ENCODE measurements at regions not wholly inside any gene's neighbourhood (a gene's known extent, or its start where the extent isn't known, plus 50 kb on each side); places are given as distances from the start of the nearest gene placed in this dataset.

DNA sequence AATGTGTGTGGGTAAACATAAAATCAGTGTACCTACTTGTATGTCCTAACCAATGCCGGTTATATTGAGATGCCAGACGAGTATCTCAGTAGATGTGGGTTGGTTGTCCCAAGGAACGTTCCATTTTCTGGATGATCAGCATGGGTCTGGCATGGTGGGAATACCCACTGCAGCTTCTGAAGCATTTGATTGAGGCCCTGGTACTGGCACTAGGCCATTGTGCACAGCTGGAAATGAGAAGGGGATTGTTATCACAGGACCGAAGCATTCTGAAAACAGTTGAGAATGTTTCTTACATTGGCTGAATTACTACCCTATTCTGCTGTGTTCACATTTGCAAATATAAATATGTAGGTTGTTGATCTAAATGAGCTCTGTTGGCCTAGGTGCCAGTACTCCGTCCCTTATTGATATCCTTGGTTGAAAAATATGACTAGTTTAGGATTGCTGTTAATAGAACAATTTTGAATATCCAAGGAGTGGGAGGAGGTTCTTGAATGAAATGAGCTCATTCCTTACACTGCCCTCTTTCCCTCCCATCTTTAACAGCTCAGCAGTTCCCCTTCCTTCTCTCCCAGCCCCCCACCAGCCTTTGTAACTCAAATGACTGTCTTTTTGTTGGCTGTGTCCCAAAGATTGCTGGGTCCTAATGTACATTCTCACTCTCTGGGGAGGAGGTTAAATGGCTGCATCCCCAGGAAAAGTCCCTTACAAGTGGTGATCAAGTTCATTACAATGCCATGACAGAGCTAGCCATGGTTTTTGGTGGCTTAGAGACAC is 293.3 kb upstream of the TPM1 start:
- no peaks in the 10 kb centered on the region for H3K27me3 ChIP-seq (ENCODE audit: insufficient read depth, low read depth)
- no peak overlapping the region for H3K27ac ChIP-seq
- no peaks in the 10 kb centered on the region for H3K9me2 ChIP-seq (ENCODE audit: insufficient read depth)
- no peaks in the 10 kb centered on the region for H3K9me3 ChIP-seq (ENCODE audit: insufficient read depth, low read depth)
- H2AFZ ChIP-seq: no peak overlapping the region
- H3K4me3 ChIP-seq: no peak overlapping the region
- TF ChIP-seq EZH2 (IDR thresholded peaks at IDR 0.05; ENCODE audit: low read depth) (no peak), CTCF (conservative IDR thresholded peaks at IDR 0.05) (no peak)
- no peaks in the 10 kb centered on the region for H3K36me3 ChIP-seq (ENCODE audit: low read depth)
- no peaks in the 10 kb centered on the region for H4K20me1 ChIP-seq (ENCODE audit: insufficient read depth)
- no peak for DNase-seq
- POLR2A ChIA-PET (ENCODE audit: unreplicated experiment): no interaction called here
- CTCF ChIA-PET: interaction anchor here (0.7 kb wide), 1 partner anchor 473 kb away, joined by 4 read pairs; no protein-coding TSS in a partner anchor
- H3F3A ChIP-seq (ENCODE audit: insufficient read depth, low read depth): peaks cover 23% of the 10 kb centered on the region
- no peaks in the 10 kb centered on the region for H3K79me2 ChIP-seq (ENCODE audit: low read depth)
- BruUV-seq (replicated peaks): no TSS peak
- H3K4me2 ChIP-seq: no peak overlapping the region
- intact Hi-C loops (cut with micrococcal nuclease; ENCODE audit: unreplicated experiment): loop anchor here (10.0 kb wide), 1 partner anchor 274 kb away; no protein-coding TSS in a partner anchor
- peaks cover 27% of the 10 kb centered on the region for H3K4me1 ChIP-seq (replicated peaks; ENCODE audit: insufficient read depth)

GRCh38 chr15:62750471-62750870 is 292.1 kb upstream of the TPM1 start:
- ChIA-PET POLR2A (ENCODE audit: unreplicated experiment) (no interaction called here), CTCF (no interaction called here)
- Histone ChIP-seq H3K4me1 (replicated peaks; ENCODE audit: insufficient read depth) (peaks cover 33% of the 10 kb centered on the region), H3K79me2 (ENCODE audit: low read depth) (no peaks in the 10 kb centered on the region), H3K27ac (no peak overlapping the region), H3K4me3 (no peak overlapping the region), H3K27me3 (ENCODE audit: insufficient read depth, low read depth) (no peaks in the 10 kb centered on the region), H4K20me1 (ENCODE audit: insufficient read depth) (no peaks in the 10 kb centered on the region), H3K36me3 (ENCODE audit: low read depth) (no peaks in the 10 kb centered on the region), H3K9me2 (ENCODE audit: insufficient read depth) (no peaks in the 10 kb centered on the region), H3F3A (ENCODE audit: insufficient read depth, low read depth) (peaks cover 24% of the 10 kb centered on the region), H2AFZ (no peak overlapping the region), H3K9me3 (ENCODE audit: insufficient read depth, low read depth) (no peaks in the 10 kb centered on the region), H3K4me2 (no peak overlapping the region)
- no peak for DNase-seq
- TF ChIP-seq EZH2 (IDR thresholded peaks at IDR 0.05; ENCODE audit: low read depth) (no peak), CTCF (conservative IDR thresholded peaks at IDR 0.05) (no peak)
- BruUV-seq (replicated peaks): no TSS peak
- intact Hi-C loops (cut with micrococcal nuclease; ENCODE audit: unreplicated experiment): no loop called here

- H2AFZ ChIP-seq: no peak overlapping the region
- BruUV-seq (replicated peaks): no TSS peak
- H4K20me1 ChIP-seq (ENCODE audit: insufficient read depth): no peaks in the 10 kb centered on the region
- H3K36me3 ChIP-seq (ENCODE audit: low read depth): no peaks in the 10 kb centered on the region
- no peaks in the 10 kb centered on the region for H3K79me2 ChIP-seq (ENCODE audit: low read depth)
- TF ChIP-seq CTCF (conservative IDR thresholded peaks at IDR 0.05): no peak
- no peak for TF ChIP-seq EZH2 (IDR thresholded peaks at IDR 0.05; ENCODE audit: low read depth)
- H3F3A ChIP-seq (ENCODE audit: insufficient read depth, low read depth): peaks cover 35% of the 10 kb centered on the region
- H3K4me3 ChIP-seq: no peak overlapping the region
- ChIA-PET POLR2A (ENCODE audit: unreplicated experiment) (no interaction called here), CTCF (interaction anchor here (0.6 kb wide), 1 partner anchor 11 kb away, joined by 5 read pairs; no protein-coding TSS in a partner anchor)
- no peaks in the 10 kb centered on the region for H3K9me2 ChIP-seq (ENCODE audit: insufficient read depth)
- no peaks in the 10 kb centered on the region for H3K9me3 ChIP-seq (ENCODE audit: insufficient read depth, low read depth)
- intact Hi-C loops (cut with micrococcal nuclease; ENCODE audit: unreplicated experiment): no loop called here
- peaks cover 44% of the 10 kb centered on the region for H3K4me1 ChIP-seq (replicated peaks; ENCODE audit: insufficient read depth)
- peak overlapping the region; percentile 70 for H3K27ac ChIP-seq
- H3K4me2 ChIP-seq: peak overlapping the region; percentile 53
- peak in 1 of 2 experiments; percentile 70 for DNase-seq
- H3K27me3 ChIP-seq (ENCODE audit: insufficient read depth, low read depth): no peaks in the 10 kb centered on the region
These were observed 289.7 kb upstream of the TPM1 start for GRCh38 chr15:62752657-62753517.
